Fibroblast of mammary gland (primary cell): ENCODE measurements at regions not wholly inside any gene's neighbourhood (a gene's known extent, or its start where the extent isn't known, plus 50 kb on each side); places are given as distances from the start of the nearest gene placed in this dataset.

ENCODE experiments used
- DNase-seq: peaks from one replicate; pipeline ENCODE4 v3.0.0-alpha.2; 2010; ENCODE audit warnings: low read depth
- H3K4me3 ChIP-seq: 2 replicates; pipeline ENCODE4 v1.5.1; 2011; ENCODE audit warnings: low read depth, mild to moderate bottlenecking, low read length, moderate library complexity; ENCODE audit not compliant: control insufficient read depth
- TF ChIP-seq, protein P1 (sequence below): conservative IDR thresholded peaks from 2 replicates; pipeline ENCODE4 v1.5.1; 2011; ENCODE audit warnings: low read depth, low read length, inconsistent platforms; ENCODE audit not compliant: control insufficient read depth, insufficient read depth

DNA sequence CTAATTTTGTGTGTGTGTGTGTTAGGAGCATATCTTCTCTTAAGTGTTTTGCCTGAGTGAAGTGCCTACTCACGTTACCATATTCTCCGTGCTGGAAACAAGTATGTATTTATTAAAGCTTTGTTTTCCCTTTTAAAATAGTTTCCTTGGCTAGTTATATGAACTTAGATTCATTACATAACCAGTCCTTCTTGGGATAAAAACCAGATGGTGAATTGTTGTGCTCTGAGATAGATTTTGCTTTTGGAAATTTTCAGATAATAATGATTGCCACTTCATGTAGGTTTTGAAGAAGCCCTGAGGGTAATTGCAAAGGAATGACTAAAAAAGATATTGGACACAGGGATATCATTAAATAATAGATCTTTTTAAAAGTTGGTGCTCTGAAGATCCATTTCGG is 390.2 kb upstream of the SGO1 start:
- DNase-seq, result peak; percentile 6
- TF ChIP-seq, protein P1, sequence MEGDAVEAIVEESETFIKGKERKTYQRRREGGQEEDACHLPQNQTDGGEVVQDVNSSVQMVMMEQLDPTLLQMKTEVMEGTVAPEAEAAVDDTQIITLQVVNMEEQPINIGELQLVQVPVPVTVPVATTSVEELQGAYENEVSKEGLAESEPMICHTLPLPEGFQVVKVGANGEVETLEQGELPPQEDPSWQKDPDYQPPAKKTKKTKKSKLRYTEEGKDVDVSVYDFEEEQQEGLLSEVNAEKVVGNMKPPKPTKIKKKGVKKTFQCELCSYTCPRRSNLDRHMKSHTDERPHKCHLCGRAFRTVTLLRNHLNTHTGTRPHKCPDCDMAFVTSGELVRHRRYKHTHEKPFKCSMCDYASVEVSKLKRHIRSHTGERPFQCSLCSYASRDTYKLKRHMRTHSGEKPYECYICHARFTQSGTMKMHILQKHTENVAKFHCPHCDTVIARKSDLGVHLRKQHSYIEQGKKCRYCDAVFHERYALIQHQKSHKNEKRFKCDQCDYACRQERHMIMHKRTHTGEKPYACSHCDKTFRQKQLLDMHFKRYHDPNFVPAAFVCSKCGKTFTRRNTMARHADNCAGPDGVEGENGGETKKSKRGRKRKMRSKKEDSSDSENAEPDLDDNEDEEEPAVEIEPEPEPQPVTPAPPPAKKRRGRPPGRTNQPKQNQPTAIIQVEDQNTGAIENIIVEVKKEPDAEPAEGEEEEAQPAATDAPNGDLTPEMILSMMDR, result no peak
- no peak overlapping the region for H3K4me3 ChIP-seq

DNA sequence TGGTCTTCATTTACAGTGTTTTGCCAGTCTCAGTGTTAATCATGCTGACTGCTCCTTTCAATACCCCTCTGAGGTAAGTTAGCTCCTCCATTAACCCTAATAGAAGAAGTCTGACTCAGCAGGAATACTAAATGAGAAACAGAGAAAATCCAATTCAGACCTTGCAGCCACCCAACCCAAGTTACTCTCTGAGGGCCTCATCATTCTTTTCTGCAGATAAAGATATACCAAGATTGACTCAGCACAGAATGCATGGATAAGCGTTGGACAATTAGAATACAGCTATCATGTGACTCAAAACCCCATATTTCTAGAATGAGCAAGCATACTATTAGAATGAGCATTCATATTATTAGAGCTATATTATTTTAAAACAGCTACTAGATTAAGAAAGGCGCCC is 389.1 kb upstream of the SGO1 start:
- no peak overlapping the region for H3K4me3 ChIP-seq
- TF ChIP-seq, protein P1, result no peak
- peak; percentile 83 for DNase-seq

DNA sequence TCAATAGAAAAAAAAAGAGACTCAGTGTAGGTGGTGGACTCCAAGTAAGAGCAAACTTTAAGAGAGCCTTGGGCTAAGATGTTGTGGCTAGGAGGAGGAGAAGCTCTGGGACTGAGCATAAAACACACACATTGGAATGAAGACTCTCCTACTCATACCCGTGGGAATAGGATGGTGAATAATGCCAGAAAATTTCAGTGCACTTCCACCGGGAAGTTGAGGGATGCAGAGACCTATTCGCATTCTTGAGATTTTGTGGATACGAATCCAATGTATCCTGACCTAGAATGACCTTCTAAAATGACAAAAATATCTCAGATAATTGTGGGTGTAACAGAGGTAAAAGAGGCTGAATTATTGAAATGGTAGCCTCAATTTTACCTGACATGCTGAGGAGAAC is 388.7 kb upstream of the SGO1 start:
- TF ChIP-seq, protein P1, result no peak
- H3K4me3 ChIP-seq, result no peak overlapping the region
- DNase-seq, result peak; percentile 87

DNA sequence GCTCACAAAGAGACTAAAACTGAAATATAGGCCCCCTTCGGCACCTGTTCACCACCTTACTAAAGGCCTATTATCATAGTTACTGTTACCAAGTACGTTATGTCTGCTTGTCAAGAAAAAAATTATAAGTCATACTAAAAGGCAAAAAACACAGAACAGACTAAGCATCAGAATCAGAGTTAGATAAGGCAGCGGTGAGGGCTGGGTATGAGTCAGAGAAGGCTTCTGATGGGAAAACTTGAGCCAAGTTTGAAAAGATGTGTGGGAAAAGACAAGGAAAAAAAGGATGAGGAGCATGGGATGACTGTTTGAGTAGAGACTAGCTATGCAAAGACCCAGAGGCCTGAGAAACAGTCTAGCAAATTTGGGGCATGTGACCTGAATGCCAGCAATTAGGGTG is 387.2 kb upstream of the SGO1 start:
- no peak overlapping the region for H3K4me3 ChIP-seq
- DNase-seq, result peak; percentile 74
- TF ChIP-seq, protein P1, result no peak

DNA sequence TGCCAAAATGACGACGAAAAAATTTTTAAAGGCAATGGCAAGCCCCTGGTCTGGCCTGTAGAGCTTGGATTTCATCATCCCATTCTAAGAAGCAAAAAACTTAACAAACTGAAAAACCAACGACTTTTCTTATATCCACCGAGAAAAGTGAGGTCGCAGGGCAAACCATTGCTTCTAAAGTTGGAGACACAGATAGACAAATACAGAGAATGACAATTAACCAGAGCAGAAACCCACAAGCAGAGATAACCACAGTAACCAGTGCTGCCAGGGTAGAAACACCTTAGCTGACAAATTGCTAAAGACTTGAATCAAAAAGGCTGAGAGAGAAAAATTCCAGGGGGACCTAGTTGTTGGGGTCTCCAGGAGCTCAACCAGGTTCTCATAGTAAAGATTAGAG is 386.5 kb upstream of the SGO1 start:
- no peak for DNase-seq
- no peak overlapping the region for H3K4me3 ChIP-seq
- TF ChIP-seq, protein P1, result no peak

DNA sequence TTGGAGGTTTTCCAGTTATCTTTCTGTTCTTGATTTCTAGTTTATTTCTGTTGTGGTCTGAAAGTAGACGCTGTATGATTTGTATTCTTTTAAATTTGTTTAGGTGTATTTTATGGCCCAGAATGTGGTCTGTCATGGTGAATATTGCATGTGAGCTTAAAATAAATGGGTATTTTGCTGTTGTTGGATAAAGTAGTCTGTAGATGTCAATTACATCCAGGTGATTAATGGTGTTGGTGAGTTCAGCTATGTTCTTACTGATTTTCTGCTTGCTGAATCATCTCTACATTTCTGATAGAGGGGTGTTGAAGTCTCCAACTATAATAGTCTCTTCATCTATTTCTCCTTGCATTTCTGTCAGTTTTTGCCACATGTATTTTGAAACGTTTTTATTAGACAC is 383.3 kb upstream of the SGO1 start:
- DNase-seq, result no peak
- TF ChIP-seq, protein P1, result no peak
- H3K4me3 ChIP-seq, result no peak overlapping the region

DNA sequence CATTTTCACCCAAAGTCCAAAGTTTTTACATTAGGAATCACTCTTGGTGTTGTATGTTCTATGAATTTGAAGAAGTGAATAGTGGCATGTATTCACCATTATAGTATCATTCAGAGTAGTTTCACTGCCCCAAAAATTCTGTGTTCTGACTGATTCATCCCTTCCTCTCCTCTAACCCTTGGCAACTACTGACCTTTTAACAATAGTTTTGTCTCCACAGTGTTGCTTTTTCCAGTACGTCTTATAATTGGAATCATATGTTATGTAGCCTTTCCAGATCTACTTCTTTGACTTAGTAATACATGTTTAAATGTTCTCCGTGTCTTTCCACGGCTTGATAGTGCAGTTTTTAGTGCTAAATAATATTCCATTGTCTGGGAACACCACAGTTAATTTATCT is 379.0 kb upstream of the SGO1 start:
- TF ChIP-seq, protein P1, result no peak
- no peak overlapping the region for H3K4me3 ChIP-seq
- peak; percentile 69 for DNase-seq
